ENCODE measurements at regions not wholly inside any gene's neighbourhood (a gene's known extent, or its start where the extent isn't known, plus 50 kb on each side); places are given as distances from the start of the nearest gene placed in this dataset.

DNA sequence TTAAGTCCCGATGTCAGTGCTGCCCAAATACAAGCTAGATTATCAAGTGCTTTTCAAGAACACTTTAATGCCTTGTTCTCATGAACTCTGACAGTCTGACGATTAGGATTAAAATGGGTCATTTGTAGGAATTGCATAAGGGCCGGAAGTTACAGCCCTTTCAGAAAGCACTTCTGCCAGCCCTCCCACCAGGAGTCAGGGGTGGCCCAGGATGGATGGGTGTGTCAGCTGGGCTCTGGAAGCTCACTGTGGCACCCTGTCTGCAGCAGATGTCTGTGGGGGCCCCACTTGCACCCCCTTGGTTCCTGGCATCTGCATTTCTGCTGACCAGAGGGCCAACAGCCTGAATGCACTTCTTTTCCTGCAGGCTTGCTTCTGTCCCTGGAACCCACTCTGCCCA is 712.7 kb downstream of the UQCRFS1 start:
- no peak for TF ChIP-seq POLR2A (IDR thresholded peaks at IDR 0.05; ENCODE audit: low read depth, low read length)
- TF ChIP-seq PAX5 (IDR thresholded peaks at IDR 0.05; ENCODE audit: insufficient read depth, low read length, severe bottlenecking): no peak
- no peak for FAIRE-seq

DNA sequence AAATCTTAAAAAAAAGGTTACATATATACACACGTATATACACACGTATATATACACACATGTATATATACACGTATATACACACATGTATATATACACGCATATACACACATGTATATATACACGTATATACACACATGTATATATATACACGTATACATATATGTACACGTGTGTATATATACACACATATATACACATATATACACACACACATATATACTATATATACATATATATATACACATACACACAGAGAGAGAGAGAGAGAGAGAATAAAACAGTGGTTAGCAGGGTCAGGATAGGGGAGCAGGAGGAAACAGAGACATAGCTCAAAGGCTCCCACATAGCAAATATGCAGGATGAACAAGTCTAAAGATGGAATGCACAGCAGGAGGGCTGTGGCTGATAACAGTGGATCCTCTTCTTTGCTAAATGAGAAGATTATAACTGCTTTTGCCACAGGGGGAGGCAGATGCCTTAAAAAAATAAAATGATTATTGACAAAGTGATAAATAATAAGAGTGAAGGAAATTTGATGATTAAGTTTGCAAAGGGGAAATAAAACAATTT is 714.5 kb downstream of the UQCRFS1 start:
- DNase-seq (ENCODE audit: insufficient read length, low spot score) (no peak), FAIRE-seq (no peak)
- no peak for TF ChIP-seq POLR2AphosphoS5 (IDR thresholded peaks at IDR 0.05; ENCODE audit: low read depth, low read length)
- TF ChIP-seq POU2F2 (IDR thresholded peaks at IDR 0.05; ENCODE audit: low read depth, low read length): no peak
- TF ChIP-seq PAX5 (IDR thresholded peaks at IDR 0.05; ENCODE audit: insufficient read depth, low read length, severe bottlenecking): no peak
- no peak for TF ChIP-seq POLR2A (IDR thresholded peaks at IDR 0.05; ENCODE audit: low read depth, low read length)
- TF ChIP-seq SPI1 (IDR thresholded peaks at IDR 0.05; ENCODE audit: low read depth, low read length): no peak

More for the DNA sequence above, 712.7 kb downstream of the UQCRFS1 start:
- DNase-seq (ENCODE audit: insufficient read length, low spot score): no peak

DNA sequence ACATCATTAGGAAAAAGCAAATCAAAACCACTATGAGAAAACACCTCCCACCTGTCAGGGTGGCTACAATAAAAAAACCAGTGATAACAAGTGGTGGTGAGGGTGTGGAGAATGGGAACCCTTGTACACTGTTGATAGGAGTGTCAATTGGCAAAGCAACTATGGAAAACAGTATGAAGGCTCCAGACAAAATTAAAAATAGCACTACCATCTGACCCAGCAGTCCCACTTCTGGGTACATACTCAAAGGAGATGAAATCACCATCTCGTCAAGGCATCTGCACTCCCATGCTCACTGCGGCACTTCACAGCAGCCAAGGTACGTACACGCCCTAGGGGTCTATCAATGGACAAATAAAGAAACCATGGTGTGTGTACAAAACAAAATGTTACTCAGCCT is 715.1 kb downstream of the UQCRFS1 start:
- DNase-seq (ENCODE audit: insufficient read length, low spot score) (no peak), FAIRE-seq (no peak)
- TF ChIP-seq POU2F2 (IDR thresholded peaks at IDR 0.05; ENCODE audit: low read depth, low read length) (no peak), SPI1 (IDR thresholded peaks at IDR 0.05; ENCODE audit: low read depth, low read length) (no peak), POLR2A (IDR thresholded peaks at IDR 0.05; ENCODE audit: low read depth, low read length) (no peak), POLR2AphosphoS5 (IDR thresholded peaks at IDR 0.05; ENCODE audit: low read depth, low read length) (no peak), PAX5 (IDR thresholded peaks at IDR 0.05; ENCODE audit: insufficient read depth, low read length, severe bottlenecking) (no peak), TAF1 (IDR thresholded peaks at IDR 0.05; ENCODE audit: low read depth, low read length) (no peak)

DNA sequence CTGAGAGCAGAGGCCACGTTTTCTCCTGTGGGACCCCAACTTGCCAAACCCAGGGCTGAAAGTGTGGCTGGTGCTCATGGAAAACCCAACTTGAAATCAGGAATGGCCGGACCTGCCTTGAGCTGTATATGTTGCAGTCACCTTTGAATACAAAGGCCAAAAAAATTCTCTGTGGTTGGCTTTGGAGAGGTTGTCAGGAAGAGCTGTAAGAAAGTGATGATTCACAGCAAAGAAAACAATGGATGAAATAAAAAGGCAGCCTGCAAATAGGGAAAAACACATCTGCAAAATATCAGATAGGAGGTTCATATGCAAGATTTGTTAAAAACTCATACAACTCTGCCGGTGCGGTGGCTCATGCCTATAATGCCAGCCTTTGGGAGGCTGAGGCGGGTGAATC is 715.8 kb downstream of the UQCRFS1 start:
- DNase-seq (ENCODE audit: insufficient read length, low spot score) (no peak), FAIRE-seq (no peak)
- no peak for TF ChIP-seq POU2F2 (IDR thresholded peaks at IDR 0.05; ENCODE audit: low read depth, low read length)

DNA sequence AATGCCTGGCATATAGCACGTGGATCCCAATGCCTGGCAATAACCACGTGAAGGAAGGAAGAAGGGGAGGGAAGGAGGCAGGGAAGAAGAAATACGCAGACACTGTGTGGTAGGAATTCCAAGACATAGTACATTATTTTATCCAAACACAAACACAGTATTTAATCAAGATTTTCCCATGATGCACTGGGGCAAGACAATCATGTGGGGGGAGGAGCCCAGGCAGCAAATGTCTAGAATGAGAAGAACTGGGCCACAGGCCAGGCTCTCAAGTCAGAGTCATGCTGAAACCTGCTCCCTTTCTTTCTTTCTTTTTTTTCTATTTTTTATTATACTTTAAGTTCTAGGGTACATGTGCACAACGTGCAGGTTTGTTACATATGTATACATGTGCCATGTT is 717.9 kb downstream of the UQCRFS1 start:
- DNase-seq (ENCODE audit: insufficient read length, low spot score) (no peak), FAIRE-seq (no peak)
- TF ChIP-seq PAX5 (IDR thresholded peaks at IDR 0.05; ENCODE audit: insufficient read depth, low read length, severe bottlenecking): no peak
- TF ChIP-seq POU2F2 (IDR thresholded peaks at IDR 0.05; ENCODE audit: low read depth, low read length): no peak
- no peak for TF ChIP-seq POLR2AphosphoS5 (IDR thresholded peaks at IDR 0.05; ENCODE audit: low read depth, low read length)
- no peak for TF ChIP-seq SPI1 (IDR thresholded peaks at IDR 0.05; ENCODE audit: low read depth, low read length)
- TF ChIP-seq TAF1 (IDR thresholded peaks at IDR 0.05; ENCODE audit: low read depth, low read length): no peak
- TF ChIP-seq POLR2A (IDR thresholded peaks at IDR 0.05; ENCODE audit: low read depth, low read length): no peak

DNA sequence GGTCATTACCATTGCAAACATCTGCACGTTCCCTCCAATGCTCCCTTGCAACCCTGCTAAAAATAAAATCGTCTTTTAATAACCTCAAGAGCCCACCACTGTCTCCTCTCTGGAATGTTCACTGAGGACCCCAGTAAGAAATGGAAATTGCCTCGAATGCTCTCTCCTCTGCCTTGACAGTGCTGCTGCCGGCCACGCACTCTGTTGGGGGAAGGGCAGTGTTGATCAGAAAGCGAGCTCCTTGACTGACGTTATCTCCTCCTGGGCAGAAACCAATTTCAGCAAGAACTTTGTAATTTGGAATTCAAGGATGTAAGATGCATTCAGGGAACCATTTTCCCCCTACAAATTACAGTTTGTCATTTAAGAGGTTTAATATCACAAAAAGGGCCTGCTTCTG is 718.5 kb downstream of the UQCRFS1 start:
- DNase-seq (ENCODE audit: insufficient read length, low spot score) (no peak), FAIRE-seq (no peak)
- TF ChIP-seq SPI1 (IDR thresholded peaks at IDR 0.05; ENCODE audit: low read depth, low read length): no peak
- TF ChIP-seq POLR2A (IDR thresholded peaks at IDR 0.05; ENCODE audit: low read depth, low read length): no peak
- no peak for TF ChIP-seq TAF1 (IDR thresholded peaks at IDR 0.05; ENCODE audit: low read depth, low read length)
- no peak for TF ChIP-seq PAX5 (IDR thresholded peaks at IDR 0.05; ENCODE audit: insufficient read depth, low read length, severe bottlenecking)
- TF ChIP-seq POU2F2 (IDR thresholded peaks at IDR 0.05; ENCODE audit: low read depth, low read length): no peak
- TF ChIP-seq POLR2AphosphoS5 (IDR thresholded peaks at IDR 0.05; ENCODE audit: low read depth, low read length): no peak

DNA sequence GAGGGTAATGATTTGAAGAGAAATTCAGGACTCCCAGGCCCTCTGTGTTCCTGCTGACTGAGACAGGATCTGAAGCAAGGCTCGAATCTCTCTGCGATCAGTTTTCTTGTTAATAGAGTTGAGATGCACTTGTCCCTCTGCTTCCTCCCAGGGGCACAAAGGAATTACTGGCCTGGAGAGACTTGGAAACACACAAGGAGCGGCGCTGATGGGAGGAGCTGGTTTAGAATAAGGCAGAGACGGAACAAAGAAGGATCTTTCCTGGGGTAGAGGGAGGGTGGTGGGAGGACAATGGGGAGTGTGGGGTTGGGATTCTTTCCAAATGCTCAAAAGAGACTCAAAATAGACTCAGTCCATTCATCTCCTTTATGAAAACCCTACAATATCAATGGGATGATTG is 719.1 kb downstream of the UQCRFS1 start:
- no peak for FAIRE-seq
- TF ChIP-seq TAF1 (IDR thresholded peaks at IDR 0.05; ENCODE audit: low read depth, low read length) (no peak), SPI1 (IDR thresholded peaks at IDR 0.05; ENCODE audit: low read depth, low read length) (no peak), POLR2A (IDR thresholded peaks at IDR 0.05; ENCODE audit: low read depth, low read length) (no peak), POLR2AphosphoS5 (IDR thresholded peaks at IDR 0.05; ENCODE audit: low read depth, low read length) (no peak), PAX5 (IDR thresholded peaks at IDR 0.05; ENCODE audit: insufficient read depth, low read length, severe bottlenecking) (no peak), POU2F2 (IDR thresholded peaks at IDR 0.05; ENCODE audit: low read depth, low read length) (no peak)
- DNase-seq (ENCODE audit: insufficient read length, low spot score): no peak

DNA sequence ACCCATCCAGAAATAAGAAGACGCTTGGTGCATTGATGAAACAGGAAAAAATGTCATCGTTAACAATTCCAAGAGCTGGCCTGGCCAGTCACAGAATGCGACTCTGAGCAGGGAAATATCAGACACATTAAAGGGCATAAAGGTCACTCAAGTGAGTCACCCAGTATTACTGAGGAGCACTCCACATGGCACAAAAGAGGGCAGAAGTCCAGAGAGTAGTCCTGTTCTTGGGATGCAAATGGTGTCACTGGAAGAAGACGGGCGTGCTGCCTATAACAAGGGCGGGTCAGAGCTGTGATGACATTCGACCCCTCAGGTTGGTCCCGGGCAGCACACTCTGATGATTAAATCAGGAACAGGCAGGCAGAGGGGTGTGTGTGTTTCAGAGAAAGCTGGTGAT is 720.3 kb downstream of the UQCRFS1 start:
- no peak for FAIRE-seq
- DNase-seq (ENCODE audit: insufficient read length, low spot score): no peak
- TF ChIP-seq POLR2AphosphoS5 (IDR thresholded peaks at IDR 0.05; ENCODE audit: low read depth, low read length) (no peak), TAF1 (IDR thresholded peaks at IDR 0.05; ENCODE audit: low read depth, low read length) (no peak), SPI1 (IDR thresholded peaks at IDR 0.05; ENCODE audit: low read depth, low read length) (no peak), PAX5 (IDR thresholded peaks at IDR 0.05; ENCODE audit: insufficient read depth, low read length, severe bottlenecking) (no peak), POLR2A (IDR thresholded peaks at IDR 0.05; ENCODE audit: low read depth, low read length) (no peak), POU2F2 (IDR thresholded peaks at IDR 0.05; ENCODE audit: low read depth, low read length) (no peak)

DNA sequence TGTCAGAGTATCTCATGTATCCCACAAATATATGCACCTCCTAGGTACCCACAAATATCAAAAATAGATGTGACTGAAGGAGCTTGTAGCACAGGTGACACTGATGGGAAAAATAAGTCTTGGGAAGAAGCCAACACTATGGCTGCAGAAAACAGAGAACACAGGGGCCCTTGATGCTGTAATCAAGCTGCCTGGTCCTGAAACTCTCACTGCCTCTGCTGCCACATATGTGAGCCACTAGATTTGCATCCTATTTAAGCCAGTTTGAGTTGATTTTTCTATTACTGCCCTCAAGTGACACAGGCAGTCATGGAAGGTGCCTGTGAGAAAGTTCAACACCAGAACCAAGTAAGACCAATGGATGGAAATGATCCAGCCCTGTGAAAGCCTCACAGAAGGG is 720.8 kb downstream of the UQCRFS1 start:
- no peak for TF ChIP-seq POLR2AphosphoS5 (IDR thresholded peaks at IDR 0.05; ENCODE audit: low read depth, low read length)
- no peak for TF ChIP-seq POLR2A (IDR thresholded peaks at IDR 0.05; ENCODE audit: low read depth, low read length)
- TF ChIP-seq TAF1 (IDR thresholded peaks at IDR 0.05; ENCODE audit: low read depth, low read length): no peak
- TF ChIP-seq POU2F2 (IDR thresholded peaks at IDR 0.05; ENCODE audit: low read depth, low read length): no peak
- no peak for TF ChIP-seq SPI1 (IDR thresholded peaks at IDR 0.05; ENCODE audit: low read depth, low read length)
- TF ChIP-seq PAX5 (IDR thresholded peaks at IDR 0.05; ENCODE audit: insufficient read depth, low read length, severe bottlenecking): no peak
- FAIRE-seq: no peak
- no peak for DNase-seq (ENCODE audit: insufficient read length, low spot score)

DNA sequence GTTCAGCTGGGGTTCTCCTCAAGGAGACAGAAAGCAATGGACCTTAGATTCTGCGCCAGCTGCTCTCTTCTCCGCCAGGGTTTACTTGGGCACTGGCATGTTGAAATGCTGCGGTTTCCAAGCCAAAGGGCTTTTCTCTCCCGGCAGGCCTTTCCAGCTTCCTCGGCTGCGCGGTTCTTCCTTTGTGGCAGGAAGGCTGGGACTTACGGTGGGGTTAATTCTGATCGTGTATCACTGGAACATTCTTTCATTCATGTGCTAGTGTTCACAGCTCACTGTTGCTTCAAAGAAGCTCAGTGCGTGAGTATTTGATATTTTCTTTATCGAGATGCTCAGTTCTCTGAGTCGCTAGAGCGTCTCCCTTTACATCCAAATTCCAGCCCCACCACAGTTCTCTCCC is 723.2 kb downstream of the UQCRFS1 start:
- no peak for DNase-seq (ENCODE audit: insufficient read length, low spot score)
- FAIRE-seq: no peak

More for the DNA sequence above, 723.2 kb downstream of the UQCRFS1 start:
- TF ChIP-seq SPI1 (IDR thresholded peaks at IDR 0.05; ENCODE audit: low read depth, low read length) (no peak), POLR2AphosphoS5 (IDR thresholded peaks at IDR 0.05; ENCODE audit: low read depth, low read length) (no peak), POU2F2 (IDR thresholded peaks at IDR 0.05; ENCODE audit: low read depth, low read length) (no peak), POLR2A (IDR thresholded peaks at IDR 0.05; ENCODE audit: low read depth, low read length) (no peak), TAF1 (IDR thresholded peaks at IDR 0.05; ENCODE audit: low read depth, low read length) (no peak), PAX5 (IDR thresholded peaks at IDR 0.05; ENCODE audit: insufficient read depth, low read length, severe bottlenecking) (no peak)

Measured in GM12891 (cell line).